ENCODE measurements at regions not wholly inside any gene's neighbourhood (a gene's known extent, or its start where the extent isn't known, plus 50 kb on each side); places are given as distances from the start of the nearest gene placed in this dataset.

DNA sequence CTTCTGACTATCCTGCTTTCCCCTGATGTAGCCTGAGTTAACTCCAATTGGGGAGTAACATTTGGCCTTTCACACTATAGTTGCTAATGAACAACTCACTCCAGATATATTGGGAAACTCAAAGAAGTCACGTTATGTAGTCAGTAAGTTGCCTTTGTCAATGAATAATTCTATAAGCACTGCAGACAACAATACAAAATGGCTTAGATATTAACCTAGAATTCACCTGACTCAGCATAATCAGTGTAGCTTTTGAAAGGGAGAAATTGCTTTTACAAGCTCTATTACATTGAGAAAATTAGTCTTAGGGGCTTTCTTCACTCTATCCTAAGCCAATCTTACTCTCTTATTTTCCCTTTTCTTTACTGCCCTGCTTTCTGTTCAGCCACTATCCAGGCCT lies 303.5 kb upstream of the NR5A2 start:
- Mint-ChIP-seq H3K27me3 (peaks cover 11% of the 10 kb centered on the region), H3K27ac (no peak overlapping the region), H3K36me3 (peaks cover 2% of the 10 kb centered on the region), H3K4me1 (peaks cover 3% of the 10 kb centered on the region), H3K9me3 (no peaks in the 10 kb centered on the region), H3K4me3 (no peak overlapping the region)
- DNase-seq (ENCODE audit: low spot score in 2 of 2) (no peak), ATAC-seq (ENCODE audit: low read depth) (no peak)

DNA sequence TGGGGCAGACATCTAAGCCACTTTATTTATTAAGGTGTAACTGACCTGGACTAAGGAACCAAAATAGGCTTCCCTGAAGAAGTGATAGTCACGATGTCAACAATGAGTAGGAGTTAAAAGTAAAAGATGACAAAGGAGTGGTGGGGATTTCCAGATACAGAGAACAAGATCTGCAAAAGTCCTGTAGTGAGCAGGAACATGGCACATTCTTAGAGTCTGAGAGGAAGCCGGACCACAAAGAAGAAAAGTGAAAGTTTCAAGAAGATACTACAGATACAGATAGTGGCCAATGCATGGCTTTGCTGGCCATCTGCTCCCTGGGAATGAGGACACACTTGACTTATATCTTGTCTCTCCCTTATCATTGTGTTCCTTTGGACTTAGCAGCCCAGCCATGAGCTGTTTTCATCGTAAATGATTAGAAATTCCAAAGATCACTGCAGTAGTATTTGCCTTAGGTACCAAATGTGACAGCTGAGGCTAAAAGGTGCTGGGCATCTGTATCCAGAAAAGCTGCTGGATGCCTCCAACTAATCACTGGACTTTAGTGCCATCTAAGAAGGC lies 302.4 kb upstream of the NR5A2 start:
- no peak for DNase-seq (ENCODE audit: low spot score in 2 of 2)
- peaks cover 13% of the 10 kb centered on the region for H3K27me3 Mint-ChIP-seq
- no peak overlapping the region for H3K4me3 Mint-ChIP-seq
- no peaks in the 10 kb centered on the region for H3K9me3 Mint-ChIP-seq
- peaks cover 3% of the 10 kb centered on the region for H3K4me1 Mint-ChIP-seq
- ATAC-seq (ENCODE audit: low read depth) = no peak
- H3K27ac Mint-ChIP-seq = no peak overlapping the region
- peaks cover 2% of the 10 kb centered on the region for H3K36me3 Mint-ChIP-seq

DNA sequence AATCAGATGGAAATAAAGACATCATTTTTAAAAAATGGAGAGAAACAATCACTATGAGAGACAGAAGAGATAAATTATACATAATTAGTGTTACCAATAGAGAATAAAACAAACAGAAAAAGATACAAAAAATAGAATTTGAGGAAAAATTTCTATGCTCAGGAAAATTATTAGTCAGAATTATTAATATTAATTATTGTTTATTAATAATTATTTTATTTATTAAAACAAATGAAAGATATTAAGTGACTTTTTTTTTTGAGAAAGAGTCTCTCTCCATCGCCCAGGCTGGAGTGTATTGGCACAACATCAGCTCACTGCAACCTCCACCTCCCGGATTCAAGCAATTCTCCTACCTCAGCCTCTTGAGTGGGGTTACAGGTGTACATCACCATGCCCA lies 299.8 kb upstream of the NR5A2 start:
- Mint-ChIP-seq H3K4me1 (peaks cover 3% of the 10 kb centered on the region), H3K4me3 (no peak overlapping the region), H3K9me3 (no peaks in the 10 kb centered on the region), H3K27me3 (peaks cover 12% of the 10 kb centered on the region), H3K27ac (no peak overlapping the region), H3K36me3 (peaks cover 2% of the 10 kb centered on the region)
- DNase-seq (ENCODE audit: low spot score in 2 of 2) = no peak
- no peak for ATAC-seq (ENCODE audit: low read depth)

DNA sequence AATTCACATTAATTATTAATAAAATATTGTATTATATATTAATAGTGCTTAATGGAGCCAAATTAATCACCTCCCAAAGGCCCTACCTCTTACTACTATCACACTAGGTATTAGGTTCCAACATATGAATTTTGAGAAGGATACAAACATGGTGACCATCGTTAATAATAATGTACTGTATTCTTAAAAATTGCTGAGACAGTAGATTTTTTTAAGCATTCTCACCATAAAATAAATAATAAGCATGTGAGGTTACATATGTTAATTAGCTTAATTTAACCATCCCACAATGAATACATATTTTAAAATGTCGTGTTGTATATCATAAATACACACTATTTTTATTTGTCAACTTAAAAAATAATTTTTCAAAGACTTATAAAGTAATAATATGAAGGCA lies 299.2 kb upstream of the NR5A2 start:
- H3K9me3 Mint-ChIP-seq = no peaks in the 10 kb centered on the region
- peaks cover 3% of the 10 kb centered on the region for H3K4me1 Mint-ChIP-seq
- ATAC-seq (ENCODE audit: low read depth) (no peak), DNase-seq (ENCODE audit: low spot score in 2 of 2) (no peak)
- H3K27me3 Mint-ChIP-seq = peaks cover 13% of the 10 kb centered on the region
- H3K4me3 Mint-ChIP-seq = no peak overlapping the region
- no peak overlapping the region for H3K27ac Mint-ChIP-seq
- peaks cover 2% of the 10 kb centered on the region for H3K36me3 Mint-ChIP-seq

DNA sequence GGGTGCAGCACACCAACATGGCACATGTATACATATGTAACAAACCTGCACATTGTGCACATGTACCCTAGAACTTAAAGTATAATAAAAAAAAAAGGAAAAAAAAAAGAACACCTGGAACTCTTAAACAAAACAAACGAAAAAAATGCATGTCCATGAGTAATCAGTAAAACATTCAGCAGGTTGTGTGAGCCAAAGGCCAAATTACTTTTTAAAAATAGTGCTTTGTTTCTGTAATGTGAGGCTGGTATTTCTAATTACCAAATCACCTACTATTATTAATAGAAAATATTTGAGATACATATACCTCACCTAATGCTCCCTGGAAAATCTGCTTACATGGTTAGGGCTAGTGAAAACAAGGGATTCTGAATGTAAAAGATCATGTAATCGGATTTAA lies 294.4 kb upstream of the NR5A2 start:
- H3K9me3 Mint-ChIP-seq = no peaks in the 10 kb centered on the region
- H3K27me3 Mint-ChIP-seq = peaks cover 3% of the 10 kb centered on the region
- H3K4me3 Mint-ChIP-seq = no peak overlapping the region
- peaks cover 3% of the 10 kb centered on the region for H3K4me1 Mint-ChIP-seq
- no peak for ATAC-seq (ENCODE audit: low read depth)
- H3K27ac Mint-ChIP-seq = no peak overlapping the region
- no peak for DNase-seq (ENCODE audit: low spot score in 2 of 2)
- H3K36me3 Mint-ChIP-seq = no peaks in the 10 kb centered on the region

DNA sequence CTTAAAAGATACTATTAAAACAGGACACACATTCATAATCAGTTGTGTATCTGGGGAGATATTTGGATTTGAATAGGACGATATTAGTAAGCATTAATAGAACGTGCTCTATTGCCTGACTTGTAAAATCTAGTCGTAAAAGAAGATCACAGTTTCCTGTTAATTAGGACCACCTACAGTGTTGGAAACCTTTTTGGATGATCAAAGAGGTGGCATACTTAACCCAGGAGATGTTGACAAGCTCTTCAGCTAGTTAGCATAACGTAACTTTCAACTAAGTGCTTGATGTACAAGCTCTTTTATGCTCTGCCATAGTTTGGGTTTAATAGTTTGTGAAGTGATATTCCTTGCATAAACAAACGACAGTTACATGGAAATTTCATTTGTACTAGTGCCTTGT lies 293.3 kb upstream of the NR5A2 start:
- H3K4me3 Mint-ChIP-seq = no peak overlapping the region
- H3K27ac Mint-ChIP-seq = no peak overlapping the region
- no peaks in the 10 kb centered on the region for H3K9me3 Mint-ChIP-seq
- peaks cover 3% of the 10 kb centered on the region for H3K4me1 Mint-ChIP-seq
- H3K36me3 Mint-ChIP-seq = no peaks in the 10 kb centered on the region
- no peak for ATAC-seq (ENCODE audit: low read depth)
- DNase-seq (ENCODE audit: low spot score in 2 of 2) = no peak
- peaks cover 2% of the 10 kb centered on the region for H3K27me3 Mint-ChIP-seq

DNA sequence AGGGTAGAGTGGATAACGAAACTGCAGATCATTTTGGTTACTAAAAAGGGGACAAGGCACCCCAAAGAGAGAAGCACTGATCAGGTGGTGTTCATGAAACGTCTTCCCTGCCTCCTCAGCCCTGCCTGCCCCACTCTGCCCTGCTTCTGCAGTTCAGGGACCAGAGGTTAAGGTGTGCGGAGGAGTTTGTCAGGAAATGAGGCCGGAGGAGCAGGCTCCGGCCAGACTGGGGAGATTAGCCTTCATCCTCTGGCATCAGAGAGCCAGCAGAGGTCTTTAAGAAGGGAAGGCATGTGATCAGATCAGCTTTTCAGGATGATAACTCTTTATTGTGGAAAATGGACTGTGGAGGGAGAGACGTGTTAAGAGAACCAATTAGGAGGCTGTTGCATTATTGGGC lies 291.9 kb upstream of the NR5A2 start:
- H3K4me1 Mint-ChIP-seq = peaks cover 3% of the 10 kb centered on the region
- no peak overlapping the region for H3K4me3 Mint-ChIP-seq
- ATAC-seq (ENCODE audit: low read depth) (no peak), DNase-seq (ENCODE audit: low spot score in 2 of 2) (no peak)
- H3K27ac Mint-ChIP-seq = no peak overlapping the region
- H3K27me3 Mint-ChIP-seq = peaks cover 1% of the 10 kb centered on the region
- H3K36me3 Mint-ChIP-seq = no peaks in the 10 kb centered on the region
- H3K9me3 Mint-ChIP-seq = no peaks in the 10 kb centered on the region

DNA sequence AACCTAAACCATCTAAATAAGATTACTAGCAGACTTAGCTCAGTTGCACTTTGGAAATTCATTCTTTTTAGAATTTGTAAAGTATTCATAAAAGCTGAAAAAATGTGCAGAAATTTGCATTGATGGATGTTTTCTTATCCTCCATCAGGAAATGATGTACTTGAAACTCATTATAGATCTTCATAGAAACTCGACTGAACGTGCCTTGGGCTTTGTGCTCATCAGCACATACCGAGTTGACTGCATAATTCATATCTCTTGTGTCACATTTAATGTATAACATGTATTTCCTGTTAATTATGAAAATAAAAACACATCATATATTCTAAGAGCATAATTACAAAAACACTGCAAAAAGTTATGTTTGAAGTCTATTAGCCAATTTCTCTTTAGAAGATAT lies 290.9 kb upstream of the NR5A2 start:
- Mint-ChIP-seq H3K27me3 (peaks cover 1% of the 10 kb centered on the region), H3K4me1 (peaks cover 3% of the 10 kb centered on the region)
- no peak for ATAC-seq (ENCODE audit: low read depth)

DNA sequence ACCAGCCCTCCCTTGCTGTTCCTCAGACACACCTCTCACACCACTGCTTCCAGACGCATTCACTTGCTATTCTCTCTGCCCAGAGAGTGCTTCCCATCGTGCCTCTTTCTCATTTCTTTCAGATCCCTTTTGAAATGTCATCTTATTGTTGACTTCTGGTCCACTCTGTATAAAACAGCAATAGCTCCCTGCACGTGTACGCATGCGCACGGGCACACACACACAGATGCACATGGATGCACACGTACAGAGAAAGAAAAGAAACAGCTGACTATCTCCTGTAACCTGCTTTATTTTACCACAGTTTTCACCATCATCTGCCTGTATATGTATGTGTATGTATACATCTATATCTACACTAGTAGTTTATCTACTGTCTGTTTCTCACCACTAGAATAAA lies 285.9 kb upstream of the NR5A2 start:
- Mint-ChIP-seq H3K27me3 (peaks cover 2% of the 10 kb centered on the region), H3K9me3 (no peaks in the 10 kb centered on the region), H3K27ac (no peak overlapping the region), H3K4me1 (no peaks in the 10 kb centered on the region), H3K36me3 (no peaks in the 10 kb centered on the region), H3K4me3 (no peak overlapping the region)
- ATAC-seq (ENCODE audit: low read depth) = no peak
- DNase-seq (ENCODE audit: low spot score in 2 of 2) = no peak

More for the DNA sequence above, 290.9 kb upstream of the NR5A2 start:
- H3K9me3 Mint-ChIP-seq = no peaks in the 10 kb centered on the region
- H3K4me3 Mint-ChIP-seq = no peak overlapping the region
- no peak for DNase-seq (ENCODE audit: low spot score in 2 of 2)
- no peaks in the 10 kb centered on the region for H3K36me3 Mint-ChIP-seq
- no peak overlapping the region for H3K27ac Mint-ChIP-seq

DNA sequence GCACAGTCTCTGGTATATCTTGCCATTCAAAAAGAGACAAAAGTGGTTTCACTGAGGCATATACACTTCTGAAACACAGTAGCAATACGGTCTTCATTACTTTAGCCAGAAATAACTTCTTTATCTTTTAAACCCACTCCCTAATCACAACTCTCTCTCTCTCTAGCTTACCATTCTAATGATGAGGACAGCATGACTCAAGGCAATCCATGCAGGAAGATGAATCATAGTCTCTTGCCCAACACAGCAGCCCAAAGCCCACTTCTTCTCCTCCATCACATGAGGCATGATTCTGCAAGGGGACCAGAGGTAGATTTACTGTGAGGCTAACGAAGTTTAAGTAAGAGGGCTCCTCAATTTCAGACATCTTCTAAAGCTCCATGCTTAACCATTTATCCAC lies 285.0 kb upstream of the NR5A2 start:
- no peaks in the 10 kb centered on the region for H3K4me1 Mint-ChIP-seq
- no peak overlapping the region for H3K4me3 Mint-ChIP-seq
- ATAC-seq (ENCODE audit: low read depth) (no peak), DNase-seq (ENCODE audit: low spot score in 2 of 2) (no peak)
- peaks cover 2% of the 10 kb centered on the region for H3K27me3 Mint-ChIP-seq
- H3K36me3 Mint-ChIP-seq = no peaks in the 10 kb centered on the region
- H3K27ac Mint-ChIP-seq = no peak overlapping the region
- H3K9me3 Mint-ChIP-seq = no peaks in the 10 kb centered on the region

DNA sequence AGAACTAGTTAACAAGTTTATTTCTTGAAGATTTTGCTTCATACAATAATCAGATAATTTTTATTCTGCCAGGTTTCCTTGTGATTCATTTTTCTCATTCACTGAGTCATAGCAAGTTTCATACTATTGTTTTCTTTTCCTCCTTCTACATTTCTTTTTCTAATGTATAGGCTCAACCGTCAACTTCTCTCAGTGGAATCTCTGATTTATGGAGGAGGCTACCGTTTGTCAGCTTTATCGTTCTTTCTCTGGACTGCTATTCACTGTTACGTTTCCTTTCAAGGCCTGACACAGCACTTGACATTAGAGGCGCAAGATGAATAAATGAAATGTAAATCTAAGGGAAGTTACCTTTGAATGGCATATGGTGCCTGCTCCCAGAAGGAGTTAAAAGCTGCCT lies 284.3 kb upstream of the NR5A2 start:
- Mint-ChIP-seq H3K4me3 (no peak overlapping the region), H3K4me1 (no peaks in the 10 kb centered on the region), H3K9me3 (no peaks in the 10 kb centered on the region), H3K27ac (no peak overlapping the region), H3K27me3 (peaks cover 2% of the 10 kb centered on the region), H3K36me3 (no peaks in the 10 kb centered on the region)
- no peak for ATAC-seq (ENCODE audit: low read depth)
- no peak for DNase-seq (ENCODE audit: low spot score in 2 of 2)

DNA sequence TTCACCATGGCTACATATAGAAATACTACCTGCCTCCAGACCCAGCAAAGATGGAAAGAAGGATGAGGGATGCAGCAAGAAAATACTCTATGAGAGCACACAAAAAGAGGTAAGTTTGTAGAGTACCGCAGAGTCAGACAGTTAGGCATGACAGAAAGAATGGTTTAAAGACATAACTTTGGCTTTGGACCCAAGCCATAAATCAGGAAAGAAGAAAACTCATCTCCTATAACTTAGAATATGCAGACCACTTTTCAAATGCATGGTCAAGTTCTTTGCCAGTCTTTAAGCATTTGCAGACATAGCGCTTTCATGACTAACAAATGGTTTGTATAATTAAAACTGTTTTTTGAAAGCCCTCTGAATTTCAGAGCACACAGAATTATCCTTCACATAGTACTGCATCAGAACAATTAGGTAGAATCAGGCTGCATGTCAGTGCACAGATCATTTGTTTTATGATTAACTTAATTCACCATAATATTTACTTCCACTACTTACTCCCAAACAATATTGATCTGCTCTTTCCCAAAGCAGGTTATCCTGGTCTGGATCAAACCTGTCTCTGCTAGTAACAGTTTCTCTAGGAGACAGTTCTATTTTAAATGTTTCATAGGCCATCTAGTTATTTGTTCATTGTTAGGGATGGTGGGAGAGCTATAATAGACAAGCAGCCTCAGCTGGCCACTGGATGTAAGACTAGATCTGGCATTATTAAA lies 280.7 kb upstream of the NR5A2 start:
- no peaks in the 10 kb centered on the region for H3K36me3 Mint-ChIP-seq
- H3K4me1 Mint-ChIP-seq = no peaks in the 10 kb centered on the region
- H3K27me3 Mint-ChIP-seq = peaks cover 5% of the 10 kb centered on the region

DNA sequence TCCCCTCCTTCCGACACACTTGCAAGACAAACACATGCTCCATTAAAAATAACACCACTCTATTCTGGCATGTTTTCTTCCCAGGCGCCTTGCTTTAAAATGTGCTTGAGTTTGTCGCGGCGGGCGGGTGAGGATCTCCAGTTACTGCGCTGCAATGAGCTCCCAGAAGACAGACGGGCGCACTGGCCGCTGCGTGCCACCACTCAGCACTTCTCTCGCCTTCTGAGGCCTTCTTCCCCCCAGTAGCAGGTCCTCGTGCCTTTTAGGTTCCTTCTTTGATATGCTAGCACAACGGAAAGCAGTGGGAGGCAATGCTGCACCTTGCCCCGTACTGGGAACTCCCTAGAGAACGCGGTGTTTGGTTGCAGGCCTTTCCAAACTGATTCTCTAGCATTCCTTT lies 279.5 kb upstream of the NR5A2 start:
- Mint-ChIP-seq H3K9me3 (no peaks in the 10 kb centered on the region), H3K36me3 (no peaks in the 10 kb centered on the region), H3K4me1 (no peaks in the 10 kb centered on the region), H3K27ac (no peak overlapping the region), H3K4me3 (no peak overlapping the region), H3K27me3 (peaks cover 5% of the 10 kb centered on the region)
- DNase-seq (ENCODE audit: low spot score in 2 of 2) (no peak), ATAC-seq (ENCODE audit: low read depth) (no peak)

More for the DNA sequence above, 280.7 kb upstream of the NR5A2 start:
- Mint-ChIP-seq H3K9me3 (no peaks in the 10 kb centered on the region), H3K4me3 (no peak overlapping the region), H3K27ac (no peak overlapping the region)
- DNase-seq (ENCODE audit: low spot score in 2 of 2) = no peak
- no peak for ATAC-seq (ENCODE audit: low read depth)

DNA sequence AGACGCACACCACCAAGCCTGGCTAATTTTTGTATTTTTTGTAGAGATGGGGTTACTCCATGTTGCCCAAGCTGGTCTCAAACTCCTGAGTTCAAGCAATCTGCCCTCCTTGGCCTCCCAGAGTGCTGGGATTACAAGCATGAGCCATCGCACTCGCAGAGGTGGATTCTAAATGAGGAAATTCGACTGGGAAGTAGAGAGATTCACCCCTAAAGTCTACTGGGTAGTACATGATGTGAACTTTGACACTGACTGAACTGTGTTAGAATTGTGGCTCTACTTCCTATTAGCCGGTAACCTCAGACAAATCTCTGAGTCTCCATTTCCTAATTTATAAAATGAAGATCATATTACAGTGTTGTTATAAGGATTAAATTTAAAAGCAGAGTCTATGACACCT lies 276.0 kb upstream of the NR5A2 start:
- ATAC-seq (ENCODE audit: low read depth) (no peak), DNase-seq (ENCODE audit: low spot score in 2 of 2) (no peak)
- Mint-ChIP-seq H3K9me3 (no peaks in the 10 kb centered on the region), H3K27me3 (peaks cover 7% of the 10 kb centered on the region), H3K27ac (no peak overlapping the region), H3K4me1 (peaks cover 2% of the 10 kb centered on the region), H3K4me3 (no peak overlapping the region), H3K36me3 (no peaks in the 10 kb centered on the region)

Data from memory B cell (primary cell).